HG03039 (cell line): ENCODE measurements at regions not wholly inside any gene's neighbourhood (a gene's known extent, or its start where the extent isn't known, plus 50 kb on each side); places are given as distances from the start of the nearest gene placed in this dataset.
"Not testable (repeated sequence)": the region's sequence is repeated elsewhere in the genome, so short reads cannot be mapped to it uniquely, and the experiment has no call there.

Experiments
- ATAC-seq: cut with Tn5 transposase; IDR thresholded peaks from one replicate; pipeline ENCODE4 v1.9.1; 2021; ENCODE audit warnings: mild to moderate bottlenecking, moderate library complexity; ENCODE audit not compliant: unreplicated experiment

DNA sequence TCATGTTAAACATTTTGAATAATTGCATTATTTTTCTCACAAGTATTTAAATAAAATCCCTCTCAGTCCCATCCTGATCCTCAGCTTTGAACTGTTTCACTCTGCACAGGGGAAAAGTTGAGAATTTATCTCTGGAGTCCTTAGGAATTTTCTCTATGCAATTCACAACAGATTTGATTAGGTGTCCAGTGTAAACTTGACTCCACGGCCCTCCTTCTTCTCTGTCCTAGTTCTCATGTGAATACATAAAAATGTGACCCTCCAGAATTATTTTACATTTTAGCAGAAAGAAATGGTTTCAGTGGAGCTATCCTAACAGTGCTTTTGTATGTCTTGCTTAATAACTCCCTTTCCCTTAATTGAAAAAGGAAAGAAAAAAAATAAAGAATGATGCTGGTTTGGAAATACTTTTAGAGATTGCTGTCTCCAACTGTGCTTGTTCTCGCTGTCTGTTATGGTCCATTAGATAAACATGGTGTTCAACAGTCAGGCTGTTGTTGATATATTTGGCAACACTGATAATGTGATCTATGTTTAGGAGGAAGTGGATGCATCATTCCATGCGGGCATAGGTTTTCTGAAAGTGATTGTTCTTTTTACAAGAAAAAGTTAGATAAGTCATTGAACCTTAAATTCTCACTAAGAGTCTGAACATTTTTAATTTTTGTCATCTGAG, 599.4 kb upstream of the CITED2 start:
- no peak for ATAC-seq

DNA sequence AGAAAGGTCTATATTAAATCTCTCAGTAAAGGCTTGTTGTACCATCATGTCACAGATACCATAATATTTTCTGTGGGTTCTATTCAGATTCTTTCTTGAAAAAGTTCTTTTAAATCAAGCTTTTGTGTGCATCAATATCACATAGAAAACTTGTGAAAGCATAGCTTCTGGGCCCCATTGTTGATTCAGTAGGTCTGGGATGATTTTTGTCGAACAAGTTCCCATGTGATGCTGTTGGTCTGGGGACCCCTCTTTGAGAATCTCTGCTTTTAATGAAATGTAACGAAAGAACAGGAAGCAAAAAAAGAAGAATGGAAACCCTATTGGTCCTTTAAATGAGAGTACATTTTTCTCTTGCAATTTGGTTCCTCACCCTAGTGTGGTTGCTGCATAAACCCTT, 597.7 kb upstream of the CITED2 start:
- no peak for ATAC-seq

DNA sequence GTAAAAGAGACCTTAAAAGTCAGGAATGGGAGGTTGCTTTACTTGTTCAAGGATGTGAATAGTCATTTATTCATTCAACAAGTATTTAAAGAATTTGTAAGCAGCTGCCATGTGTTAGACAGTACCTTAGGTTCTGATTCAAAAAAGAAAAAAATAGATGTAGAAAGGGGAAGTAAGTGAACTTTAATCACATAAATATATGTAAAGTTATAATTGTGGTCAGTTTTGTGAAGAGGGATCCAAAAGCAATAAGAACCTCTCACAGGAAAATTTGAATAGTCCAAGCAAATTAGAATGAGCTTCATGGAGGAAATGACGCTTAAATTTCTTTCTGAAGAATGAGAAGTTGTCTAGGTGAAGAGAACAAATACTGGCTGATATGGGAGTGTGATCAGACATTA, 596.1 kb upstream of the CITED2 start:
- no peak for ATAC-seq

GRCh38 chr6:139967497-139967896, 593.0 kb upstream of the CITED2 start:
- no peak for ATAC-seq

DNA sequence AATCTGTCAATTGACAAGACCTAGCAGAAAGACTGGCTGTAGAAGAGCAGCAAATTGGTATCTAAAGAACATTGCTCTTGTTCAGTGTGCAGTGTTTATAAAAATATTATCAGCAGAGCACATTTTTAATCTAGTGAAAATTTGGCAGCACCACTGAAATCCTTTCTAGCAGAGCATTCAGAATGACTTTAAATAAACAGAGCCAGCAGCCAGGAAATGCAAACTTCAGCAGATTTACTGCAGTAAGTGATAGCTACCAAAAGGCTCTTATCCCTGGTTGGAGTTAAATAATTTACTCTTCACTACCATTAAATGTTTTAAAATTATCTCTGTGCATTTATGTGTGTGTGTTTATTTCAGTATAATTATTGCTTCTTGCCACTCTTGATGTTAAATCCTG, 590.9 kb upstream of the CITED2 start:
- ATAC-seq: no peak

GRCh38 chr6:139964737-139965136, 590.3 kb upstream of the CITED2 start:
- no peak for ATAC-seq

DNA sequence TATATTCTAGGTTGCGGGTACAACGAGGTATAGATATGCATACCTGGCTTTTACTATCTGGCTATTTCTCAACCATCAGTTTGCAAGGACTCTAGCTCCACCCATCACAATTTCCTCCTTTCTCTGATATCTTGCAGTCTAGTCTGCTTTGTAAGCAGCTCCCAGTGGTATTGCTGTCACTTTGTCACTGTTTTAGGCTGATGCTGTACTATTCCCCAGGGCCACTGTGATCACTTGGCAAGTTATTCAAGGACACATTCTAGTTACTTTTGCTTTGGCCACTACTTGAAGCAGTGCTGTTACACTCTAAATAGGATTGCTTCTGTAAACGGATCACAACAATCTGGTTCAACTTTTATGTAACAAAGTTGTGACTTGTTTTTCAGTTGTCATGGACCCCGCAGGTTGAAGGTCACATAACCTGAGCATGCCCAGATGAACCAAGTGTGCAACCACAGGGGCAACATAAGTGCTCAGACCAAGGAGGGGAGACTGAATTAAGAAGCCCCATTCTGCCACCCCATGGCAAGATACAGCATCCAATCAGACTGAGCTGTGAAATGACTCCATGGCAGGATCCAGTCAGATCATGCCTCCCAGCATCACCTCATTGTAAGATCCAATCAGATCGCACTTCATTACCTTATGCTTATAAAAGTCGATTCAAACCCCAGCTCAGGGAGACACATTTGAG, 588.4 kb upstream of the CITED2 start:
- no peak for ATAC-seq

DNA sequence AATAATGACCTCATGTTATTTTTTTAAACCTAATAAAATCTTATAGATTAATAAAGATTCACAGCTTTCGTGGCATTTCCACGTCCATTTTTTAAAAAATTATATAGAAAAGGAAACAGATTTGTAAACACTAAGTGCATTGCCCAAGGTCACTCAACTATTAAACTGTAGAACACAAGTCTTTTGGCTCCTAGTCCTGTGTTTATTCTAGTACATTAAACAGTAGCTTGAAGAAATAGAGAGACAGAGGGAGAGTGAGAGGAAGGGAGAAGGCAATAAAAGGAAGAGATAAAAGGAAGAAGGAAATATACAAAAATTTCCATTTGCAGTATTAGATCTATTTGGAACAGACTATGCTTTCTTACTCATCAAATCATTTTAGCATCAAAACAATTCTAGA, 586.7 kb upstream of the CITED2 start:
- no peak for ATAC-seq

- no peak for ATAC-seq
Measured at GRCh38 chr6:139960671-139961070, 586.2 kb upstream of the CITED2 start.

- ATAC-seq: no peak
Measured at GRCh38 chr6:139955366-139956155, 581.1 kb upstream of the CITED2 start.

GRCh38 chr6:139954463-139955071, 580.1 kb upstream of the CITED2 start:
- no peak for ATAC-seq

- ATAC-seq: not testable (repeated sequence)
Measured at GRCh38 chr6:139953780-139954179, 579.3 kb upstream of the CITED2 start.

DNA sequence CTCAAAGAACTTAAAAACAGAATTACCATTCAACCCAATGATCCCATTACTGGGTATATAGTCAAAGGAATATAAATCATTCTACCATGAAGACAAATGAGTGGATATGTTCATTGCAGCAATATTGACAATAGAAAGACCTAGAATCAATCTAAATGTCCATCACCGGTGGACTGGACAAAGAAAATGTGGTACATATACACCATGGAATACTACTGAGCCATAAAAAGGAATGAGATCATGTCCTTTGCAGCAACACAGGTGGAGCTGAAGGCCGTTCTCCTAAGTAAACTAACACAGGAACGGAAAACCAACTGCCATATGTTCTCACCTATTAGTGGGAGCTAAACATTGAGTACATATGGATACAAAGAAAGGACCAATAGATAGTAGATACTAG, 576.7 kb upstream of the CITED2 start:
- ATAC-seq: no peak

- ATAC-seq: no peak
Measured at GRCh38 chr6:139944976-139945375, 570.5 kb upstream of the CITED2 start.

DNA sequence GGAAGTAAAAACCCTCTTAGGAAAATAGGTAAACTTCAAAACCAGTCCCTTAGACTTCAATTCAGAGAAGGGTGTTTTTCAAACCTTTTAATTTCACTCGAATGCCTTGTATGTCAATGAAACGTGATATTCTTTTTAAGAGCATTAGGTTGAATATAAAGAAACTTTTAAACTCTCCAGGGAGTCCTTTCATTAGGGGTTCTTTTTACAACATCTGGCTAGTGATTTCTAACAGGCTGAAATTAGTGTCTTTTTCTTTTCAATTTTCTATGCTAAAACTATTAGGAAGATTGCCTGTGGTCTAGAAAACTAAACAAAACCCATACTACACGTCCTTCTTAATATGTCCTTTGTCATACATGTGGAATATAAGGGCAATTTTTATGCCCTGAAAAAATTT, 569.7 kb upstream of the CITED2 start:
- no peak for ATAC-seq

- ATAC-seq: no peak
Measured at GRCh38 chr6:139943391-139943790, 568.9 kb upstream of the CITED2 start.

DNA sequence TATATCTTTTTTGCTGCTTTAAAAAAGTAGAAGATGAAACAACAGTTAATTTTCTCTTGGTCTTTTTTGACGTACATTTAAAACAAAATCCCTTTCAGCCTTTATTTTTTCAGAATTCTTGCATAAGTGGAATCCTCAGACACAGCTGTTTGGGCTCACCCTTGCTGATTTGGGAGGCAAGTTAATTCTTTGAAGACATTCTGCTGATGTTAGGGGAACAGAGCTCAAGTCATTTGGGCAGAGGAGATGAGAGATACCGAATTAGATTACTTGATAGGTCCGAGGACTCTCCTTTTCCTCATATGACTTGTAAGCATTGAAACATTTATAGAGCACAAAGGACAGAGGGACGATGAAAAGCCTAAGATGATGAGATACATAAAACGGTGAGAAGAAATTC, 567.9 kb upstream of the CITED2 start:
- no peak for ATAC-seq

- ATAC-seq: no peak
Measured at GRCh38 chr6:139941826-139942225, 567.4 kb upstream of the CITED2 start.

DNA sequence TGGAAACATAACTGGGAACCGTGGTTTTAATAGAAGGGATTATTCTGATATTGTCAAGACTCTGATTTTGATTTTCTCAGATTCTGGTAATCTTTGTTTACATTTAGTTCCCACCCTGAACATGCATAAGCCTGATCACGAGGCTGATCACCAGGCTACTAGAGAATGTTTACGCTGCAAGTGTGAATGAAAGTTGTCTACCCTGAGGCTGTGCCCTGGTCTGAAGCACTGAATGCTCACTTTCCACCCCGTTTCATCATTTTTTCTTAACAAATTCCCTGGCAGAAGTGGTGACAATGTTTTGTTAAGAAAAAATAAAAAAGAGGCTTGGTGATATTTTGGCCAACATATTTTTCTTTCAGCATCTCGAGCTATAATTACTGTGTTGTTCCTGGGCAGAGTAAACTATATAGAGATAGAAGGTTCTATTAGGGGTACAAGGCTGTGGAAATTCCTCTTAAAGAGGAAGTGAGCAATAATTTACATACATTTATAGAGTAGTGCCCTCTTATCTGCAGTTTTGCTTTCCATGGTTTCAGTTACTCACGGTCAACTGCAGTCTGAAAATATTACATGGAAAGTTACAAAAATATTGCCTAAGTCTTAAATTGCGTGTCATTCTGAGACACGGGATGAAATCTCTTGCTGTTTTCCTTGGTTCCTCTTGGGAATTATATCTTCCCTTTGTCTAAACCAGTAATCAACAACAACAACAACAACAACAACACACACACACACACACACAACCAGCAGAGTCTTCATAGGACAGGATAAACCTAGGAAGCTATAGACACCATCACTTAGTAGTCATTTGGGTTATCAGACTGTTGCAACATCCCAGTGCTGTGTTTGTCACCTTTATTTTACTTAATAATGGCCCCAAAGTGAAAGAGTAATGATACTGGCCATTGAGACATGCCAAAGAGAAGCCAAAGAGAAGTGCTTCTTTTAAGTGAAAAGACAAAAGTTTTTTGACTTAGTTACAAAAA, 566.6 kb upstream of the CITED2 start:
- peak; percentile 95 for ATAC-seq
